HG03196 (cell line): ENCODE measurements at regions not wholly inside any gene's neighbourhood (a gene's known extent, or its start where the extent isn't known, plus 50 kb on each side); places are given as distances from the start of the nearest gene placed in this dataset.
A peak's percentile ranks its signal among the peaks of the same experiment; 100 is the strongest.

Experiments used
- ATAC-seq: cut with Tn5 transposase; IDR thresholded peaks from one replicate; pipeline ENCODE4 v1.9.1; 2021; ENCODE audit not compliant: unreplicated experiment

- no peak for ATAC-seq
Measured at GRCh38 chr13:74045583-74045982, 88.6 kb downstream of the KLF12 start.

GRCh38 chr13:74043237-74043636, 91.0 kb downstream of the KLF12 start:
- no peak for ATAC-seq

GRCh38 chr13:74040200-74040599, 94.0 kb downstream of the KLF12 start:
- ATAC-seq, result peak; percentile 91

GRCh38 chr13:74039667-74040066, 94.5 kb downstream of the KLF12 start:
- ATAC-seq, result no peak

- ATAC-seq, result no peak
Measured at GRCh38 chr13:74039154-74039553, 95.0 kb downstream of the KLF12 start.

GRCh38 chr13:74037762-74038161, 96.4 kb downstream of the KLF12 start:
- ATAC-seq, result no peak

- no peak for ATAC-seq
Measured at GRCh38 chr13:74036373-74036772, 97.8 kb downstream of the KLF12 start.

GRCh38 chr13:74035896-74036295, 98.3 kb downstream of the KLF12 start:
- no peak for ATAC-seq

GRCh38 chr13:74032325-74032724, 101.9 kb downstream of the KLF12 start:
- no peak for ATAC-seq

- peak; percentile 47 for ATAC-seq
Measured at GRCh38 chr13:74027161-74027779, 106.9 kb downstream of the KLF12 start.

- peak; percentile 98 for ATAC-seq
Measured at GRCh38 chr13:74026753-74027152, 107.5 kb downstream of the KLF12 start.

GRCh38 chr13:74025369-74025768, 108.8 kb downstream of the KLF12 start:
- no peak for ATAC-seq

- ATAC-seq, result no peak
Measured at GRCh38 chr13:74024856-74025255, 109.3 kb downstream of the KLF12 start.

- no peak for ATAC-seq
Measured at GRCh38 chr13:74024314-74024713, 109.9 kb downstream of the KLF12 start.

- ATAC-seq, result no peak
Measured at GRCh38 chr13:74023484-74023883, 110.7 kb downstream of the KLF12 start.

GRCh38 chr13:74021505-74021904, 112.7 kb downstream of the KLF12 start:
- no peak for ATAC-seq

GRCh38 chr13:74018062-74018431, 116.2 kb downstream of the KLF12 start:
- ATAC-seq, result no peak

- peak; percentile 87 for ATAC-seq
Measured at GRCh38 chr13:74017301-74018061, 116.7 kb downstream of the KLF12 start.

GRCh38 chr13:74015137-74015536, 119.1 kb downstream of the KLF12 start:
- no peak for ATAC-seq

GRCh38 chr13:74009100-74009668, 125.0 kb downstream of the KLF12 start:
- no peak for ATAC-seq

GRCh38 chr13:74006666-74007065, 127.5 kb downstream of the KLF12 start:
- no peak for ATAC-seq
